ENCODE measurements at regions not wholly inside any gene's neighbourhood (a gene's known extent, or its start where the extent isn't known, plus 50 kb on each side); places are given as distances from the start of the nearest gene placed in this dataset.
A peak's percentile ranks its signal among the peaks of the same experiment; 100 is the strongest.

DNA sequence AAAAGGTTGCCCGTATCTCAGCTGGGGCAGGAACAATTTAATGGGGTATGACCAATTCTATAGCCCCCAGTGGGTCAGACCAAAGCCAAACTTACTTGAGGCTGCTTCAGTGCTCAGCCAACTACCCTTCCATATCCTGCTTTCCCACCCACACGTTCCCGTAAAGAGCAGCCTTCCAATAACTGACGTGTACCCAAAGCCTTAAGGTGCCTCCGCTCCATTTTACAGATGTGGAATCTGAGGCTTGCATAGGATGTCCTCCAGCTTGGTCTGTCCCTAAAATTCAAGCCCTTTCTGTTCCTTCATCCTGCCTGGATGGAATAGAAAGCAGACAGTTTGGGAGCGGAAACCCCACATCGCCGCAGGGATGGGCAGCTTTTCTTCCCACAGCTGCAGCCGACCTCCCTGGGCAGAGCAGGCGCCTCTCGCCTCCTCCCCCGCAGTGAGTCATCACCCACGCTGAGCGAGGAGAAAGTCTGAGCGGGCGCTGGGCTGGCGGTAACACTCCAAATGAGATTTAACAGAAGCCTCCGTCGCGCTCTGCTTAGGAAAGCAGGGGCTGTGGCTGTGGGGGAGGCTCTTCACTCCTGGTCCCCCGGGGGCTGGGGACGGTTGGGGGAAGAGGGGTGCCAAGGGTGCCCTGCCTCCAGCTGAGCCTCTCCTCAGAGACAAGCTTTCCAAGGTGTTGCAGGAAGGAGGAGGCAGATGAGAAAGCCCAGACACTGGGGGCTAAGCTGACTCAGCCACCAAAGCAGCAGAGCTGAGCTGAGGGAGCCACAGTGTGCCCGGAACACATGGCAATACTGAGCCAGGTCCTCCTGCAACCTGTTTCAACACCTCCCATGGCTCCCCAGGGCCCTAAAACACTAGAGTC lies 57.8 kb upstream of the HRH1 start:
- dilution Hi-C loops (cut with HindIII; ENCODE audit: low sequenced_read_pairs, unreplicated experiment) (no loop called here), intact Hi-C loops (cut with micrococcal nuclease) (loop anchor here (2.0 kb wide), 2 partner anchors 40 to 58 kb away; partner anchors contain the start of gene HRH1), in situ Hi-C loops (cut with MboI; ENCODE audit: low sequenced_read_pairs) (no loop called here)
- peak overlapping the region; percentile 27 for H3K4me3 ChIP-seq (ENCODE audit: insufficient read depth, low read depth, low read length)
- no peaks in the 10 kb centered on the region for H3K36me3 ChIP-seq (ENCODE audit: control insufficient read depth, insufficient read depth, low read length)
- H3K4me2 ChIP-seq (ENCODE audit: low read depth, low read length) = peak overlapping the region; percentile 66
- peaks cover 9% of the 10 kb centered on the region for H3K9me1 ChIP-seq (ENCODE audit: insufficient read depth, low read length)
- ChIA-PET CTCF (interaction anchor here (0.9 to 1.2 kb wide), 2 partner anchors 18 to 36 kb away, joined by 3 to 4 read pairs; no protein-coding TSS in a partner anchor), POLR2A (ENCODE audit: unreplicated experiment) (interaction anchor here (0.5 to 0.6 kb wide), 2 partner anchors 185 to 189 kb away, joined by 3 to 30 read pairs; no protein-coding TSS in a partner anchor)
- H4K20me1 ChIP-seq (ENCODE audit: insufficient read depth, low read length) = no peaks in the 10 kb centered on the region
- BruUV-seq (replicated peaks) = no TSS peak
- H3K9me3 ChIP-seq (ENCODE audit: control insufficient read depth, insufficient read depth, low read length) = no peaks in the 10 kb centered on the region
- no peaks in the 10 kb centered on the region for H3K27me3 ChIP-seq (ENCODE audit: control insufficient read depth, insufficient read depth, low read length)
- peaks cover 9% of the 10 kb centered on the region for H3K4me1 ChIP-seq (ENCODE audit: control insufficient read depth, insufficient read depth, low read length)
- peak overlapping the region; percentile 49 for H3K9ac ChIP-seq (ENCODE audit: low read depth, low read length)
- no peaks in the 10 kb centered on the region for H3K79me1 ChIP-seq (ENCODE audit: low read depth in 1 of 2, low read length in 2 of 2)
- peak overlapping the region; percentile 11; the same call in 1 of the 2 replicates for H4K5ac ChIP-seq (ENCODE audit: low read depth, low read length)
- peak overlapping the region; percentile 48 for H3K56ac ChIP-seq (ENCODE audit: extremely low read depth, insufficient read depth, low read length)
- peak overlapping the region; percentile 79 for H3K4ac ChIP-seq (ENCODE audit: low read depth, low read length)
- DNase-seq (peak; percentile 91), ATAC-seq (ENCODE audit: low read depth) (peak; percentile 98)
- peak overlapping the region; percentile 74 for H2BK5ac ChIP-seq (ENCODE audit: low read depth, low read length, poor library complexity, severe bottlenecking)
- H3K27ac ChIP-seq (ENCODE audit: insufficient read depth, low read length) = peak overlapping the region; percentile 63
- H2AK9ac ChIP-seq (replicated peaks; ENCODE audit: low read depth, low read length, poor library complexity) = peak overlapping the region; percentile 18
- H4K8ac ChIP-seq (ENCODE audit: low read depth in 2 of 2, low read length in 2 of 2) = peak overlapping the region; percentile 30 to 63
- WGBS, 2 experiments (ENCODE audit: extremely low coverage in 2 of 2, insufficient read length in 1 of 2) = 0% methylated on average over 4 of the region's 23 CpGs; no CpG with 5 or more reads in 1 of the 2 experiments
- H2AFZ ChIP-seq (replicated peaks; ENCODE audit: low read length, poor library complexity) = peak overlapping the region; percentile 78
- H4K91ac ChIP-seq (ENCODE audit: insufficient read depth, low read depth, low read length) = peak overlapping the region; percentile 85
- H3K23ac ChIP-seq (ENCODE audit: low read depth, low read length) = peak overlapping the region; percentile 77
- H2BK15ac ChIP-seq (ENCODE audit: low read depth, low read length) = peak overlapping the region; percentile 42; the same call in 1 of the 3 replicates
- peak overlapping the region; percentile 80 for H3K14ac ChIP-seq (replicated peaks; ENCODE audit: low read depth, low read length)
- peak overlapping the region; percentile 98 for H2BK120ac ChIP-seq (ENCODE audit: low read depth, low read length)
- peak overlapping the region; percentile 86 for H2BK20ac ChIP-seq (ENCODE audit: low read depth, low read length)
- H2AK5ac ChIP-seq (ENCODE audit: low read depth, low read length) = peak overlapping the region; percentile 0; the same call in 1 of the 2 replicates
- H3K18ac ChIP-seq (ENCODE audit: low read depth, low read length) = peak overlapping the region; percentile 21
- TF ChIP-seq NFE2L2 (IDR thresholded peaks at IDR 0.05; ENCODE audit: low read depth, low read length) = no peak
- TF ChIP-seq, protein P1, sequence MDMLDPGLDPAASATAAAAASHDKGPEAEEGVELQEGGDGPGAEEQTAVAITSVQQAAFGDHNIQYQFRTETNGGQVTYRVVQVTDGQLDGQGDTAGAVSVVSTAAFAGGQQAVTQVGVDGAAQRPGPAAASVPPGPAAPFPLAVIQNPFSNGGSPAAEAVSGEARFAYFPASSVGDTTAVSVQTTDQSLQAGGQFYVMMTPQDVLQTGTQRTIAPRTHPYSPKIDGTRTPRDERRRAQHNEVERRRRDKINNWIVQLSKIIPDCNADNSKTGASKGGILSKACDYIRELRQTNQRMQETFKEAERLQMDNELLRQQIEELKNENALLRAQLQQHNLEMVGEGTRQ (IDR thresholded peaks at IDR 0.05; ENCODE audit: low read depth, low read length) = no peak
- no peak for TF ChIP-seq RFX5 (IDR thresholded peaks at IDR 0.05; ENCODE audit: low read depth, low read length)
- TF ChIP-seq RCOR1 (IDR thresholded peaks at IDR 0.05; ENCODE audit: insufficient replicate concordance, low read length) = peak; percentile 57
- no peak for TF ChIP-seq CHD1 (IDR thresholded peaks at IDR 0.05; ENCODE audit: low read depth, low read length)
- peak; percentile 94 for TF ChIP-seq FOS (IDR thresholded peaks at IDR 0.05; ENCODE audit: low read depth, low read length)
- TF ChIP-seq SMC3 (IDR thresholded peaks at IDR 0.05; ENCODE audit: low read depth, low read length) = 0 out of 2 replicates have a peak, but pooled peaks have one; percentile 2
- TF ChIP-seq MAFK (IDR thresholded peaks at IDR 0.05; ENCODE audit: low read depth, low read length) = peak; percentile 1; the same call in 1 of the 2 replicates
- peak; percentile 35 for TF ChIP-seq RAD21 (IDR thresholded peaks at IDR 0.05; ENCODE audit: low read length)
- peak; percentile 78 for TF ChIP-seq POLR2A (IDR thresholded peaks at IDR 0.05; ENCODE audit: low read depth, low read length)
- TF ChIP-seq BHLHE40 (IDR thresholded peaks at IDR 0.05; ENCODE audit: low read depth, low read length) = peak; percentile 67
- peak; percentile 63 for TF ChIP-seq MAZ (IDR thresholded peaks at IDR 0.05; ENCODE audit: borderline replicate concordance, low read depth, low read length)
- peak; percentile 69; the same call in 1 of the 2 replicates for TF ChIP-seq CEBPB (IDR thresholded peaks at IDR 0.05; ENCODE audit: low read depth, low read length)
- peak; percentile 61; the same call in 1 of the 2 replicates for TF ChIP-seq MXI1 (IDR thresholded peaks at IDR 0.05; ENCODE audit: borderline replicate concordance, low read depth, low read length)
- TF ChIP-seq, protein P2, sequence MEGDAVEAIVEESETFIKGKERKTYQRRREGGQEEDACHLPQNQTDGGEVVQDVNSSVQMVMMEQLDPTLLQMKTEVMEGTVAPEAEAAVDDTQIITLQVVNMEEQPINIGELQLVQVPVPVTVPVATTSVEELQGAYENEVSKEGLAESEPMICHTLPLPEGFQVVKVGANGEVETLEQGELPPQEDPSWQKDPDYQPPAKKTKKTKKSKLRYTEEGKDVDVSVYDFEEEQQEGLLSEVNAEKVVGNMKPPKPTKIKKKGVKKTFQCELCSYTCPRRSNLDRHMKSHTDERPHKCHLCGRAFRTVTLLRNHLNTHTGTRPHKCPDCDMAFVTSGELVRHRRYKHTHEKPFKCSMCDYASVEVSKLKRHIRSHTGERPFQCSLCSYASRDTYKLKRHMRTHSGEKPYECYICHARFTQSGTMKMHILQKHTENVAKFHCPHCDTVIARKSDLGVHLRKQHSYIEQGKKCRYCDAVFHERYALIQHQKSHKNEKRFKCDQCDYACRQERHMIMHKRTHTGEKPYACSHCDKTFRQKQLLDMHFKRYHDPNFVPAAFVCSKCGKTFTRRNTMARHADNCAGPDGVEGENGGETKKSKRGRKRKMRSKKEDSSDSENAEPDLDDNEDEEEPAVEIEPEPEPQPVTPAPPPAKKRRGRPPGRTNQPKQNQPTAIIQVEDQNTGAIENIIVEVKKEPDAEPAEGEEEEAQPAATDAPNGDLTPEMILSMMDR (conservative IDR thresholded peaks at IDR 0.05; ENCODE audit: low read depth, low read length) = no peak
